CD4-positive, alpha-beta memory T cell (primary cell): ENCODE measurements at regions not wholly inside any gene's neighbourhood (a gene's known extent, or its start where the extent isn't known, plus 50 kb on each side); places are given as distances from the start of the nearest gene placed in this dataset.
A peak's percentile ranks its signal among the peaks of the same experiment; 100 is the strongest.
"Not testable (repeated sequence)": the region's sequence is repeated elsewhere in the genome, so short reads cannot be mapped to it uniquely, and the experiment has no call there.

ENCODE experiments used
- CTCF ChIA-PET: fragments of 350-600 bp; sonication (Branson Sonifier 250); formaldehyde crosslinking; loops from one replicate; lab custom pipeline; 2021; ENCODE audit warnings: inconsistent platforms; ENCODE audit not compliant: partially characterized antibody; lab: Charles Lee
- POLR2A ChIA-PET: fragments of 350-600 bp; sonication (Branson Sonifier 250); formaldehyde crosslinking; loops from one replicate; lab custom pipeline; 2021; ENCODE audit not compliant: partially characterized antibody; lab: Charles Lee
- DNase-seq, 5 donors: peaks; one replicate each; pipeline versions ENCODE4 v3.0.0 to v3.0.0-alpha.2; 2020 to 2022; ENCODE audit warnings: mixed read lengths in 1 of 5
- H3K27ac ChIP-seq: one replicate; pipeline ENCODE4 v1.7.0; 2013; ENCODE audit warnings: low read depth, low read length
- H3K27me3 ChIP-seq: 2 replicates; pipeline ENCODE4 v1.7.0; 2013; ENCODE audit warnings: mild to moderate bottlenecking, low read length, moderate library complexity; ENCODE audit not compliant: insufficient read depth
- H3K36me3 ChIP-seq: 2 replicates; pipeline ENCODE4 v1.7.0; 2013; ENCODE audit warnings: mild to moderate bottlenecking, low read length, moderate library complexity; ENCODE audit not compliant: insufficient read depth
- H3K4me1 ChIP-seq: 2 replicates; pipeline ENCODE4 v1.7.0; 2013; ENCODE audit warnings: mild to moderate bottlenecking, low read length, moderate library complexity; ENCODE audit not compliant: insufficient read depth
- H3K4me3 ChIP-seq, 2 donors: one replicate each; pipeline ENCODE4 v1.7.0; 2013; ENCODE audit warnings: low read length in 2 of 2, mild to moderate bottlenecking in 1 of 2
- H3K9me3 ChIP-seq, 2 donors: one replicate each; pipeline ENCODE4 v1.7.0; 2013; ENCODE audit warnings: low read length in 2 of 2, control low read depth in 1 of 2; ENCODE audit not compliant: control insufficient read depth in 1 of 2
- H3K27ac Mint-ChIP-seq, 7 donors: one replicate each; pipeline ENCODE4 v1.8.0; 2020 to 2021; ENCODE audit warnings: mixed read lengths in 7 of 7, mild to moderate bottlenecking in 6 of 7, inconsistent platforms in 3 of 7, moderate library complexity in 3 of 7
- H3K27me3 Mint-ChIP-seq, 2 donors: one replicate each; pipeline ENCODE4 v1.8.0; 2020 to 2021; ENCODE audit warnings: mixed read lengths in 2 of 2
- H3K36me3 Mint-ChIP-seq, 2 donors: one replicate each; pipeline ENCODE4 v1.8.0; 2020 to 2021; ENCODE audit warnings: mixed read lengths in 2 of 2, inconsistent platforms in 1 of 2, mild to moderate bottlenecking in 1 of 2
- H3K4me1 Mint-ChIP-seq, 4 donors: one replicate each; pipeline ENCODE4 v1.8.0; 2020 to 2021; ENCODE audit warnings: mixed read lengths in 4 of 4, mild to moderate bottlenecking in 1 of 4
- H3K4me3 Mint-ChIP-seq, 8 donors: one replicate each; pipeline ENCODE4 v1.8.0; 2020 to 2021; ENCODE audit warnings: mixed read lengths in 8 of 8, mild to moderate bottlenecking in 7 of 8, moderate library complexity in 6 of 8, inconsistent platforms in 3 of 8
- H3K9me3 Mint-ChIP-seq, 8 donors: one replicate each; pipeline ENCODE4 v1.8.0; 2020 to 2021; ENCODE audit warnings: mixed read lengths in 8 of 8, mild to moderate bottlenecking in 5 of 8, inconsistent platforms in 3 of 8, moderate library complexity in 1 of 8
- intact Hi-C: fragments of 100-400 bp; cut with micrococcal nuclease; formaldehyde crosslinking; loops from one replicate; pipeline ENCODE4 v1.15.1; 2023

DNA sequence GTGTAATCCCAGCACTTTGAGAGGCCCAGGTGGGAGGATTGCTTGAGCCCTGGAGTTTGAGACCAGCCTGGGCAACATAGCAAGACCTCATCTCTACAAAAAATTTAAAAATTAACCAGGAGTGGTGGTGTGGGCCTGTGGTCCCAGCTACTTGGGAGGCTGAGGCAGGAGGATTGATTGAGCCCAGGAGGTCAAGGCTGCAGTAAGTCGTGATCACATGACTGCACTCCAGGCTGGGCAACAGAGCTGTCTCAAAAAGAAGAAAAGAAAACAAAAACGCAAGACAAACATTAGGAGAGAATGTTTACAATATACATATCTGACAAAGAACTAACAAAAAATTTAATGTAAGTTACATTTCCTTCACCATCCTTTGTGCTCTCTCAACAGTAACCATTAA is 150.2 kb downstream of the SKIDA1 start:
- DNase-seq, H3K27me3 Mint-ChIP-seq, H3K27ac ChIP-seq, H3K36me3 Mint-ChIP-seq, H3K9me3 ChIP-seq, intact Hi-C loops, H3K27ac Mint-ChIP-seq, CTCF ChIA-PET, H3K4me3 ChIP-seq, H3K27me3 ChIP-seq, H3K36me3 ChIP-seq, H3K9me3 Mint-ChIP-seq, H3K4me3 Mint-ChIP-seq, POLR2A ChIA-PET: not testable (repeated sequence)
- peaks cover 6 to 15% (median 9%) of the 10 kb centered on the region in 4 donors for H3K4me1 Mint-ChIP-seq
- peaks cover 13% of the 10 kb centered on the region for H3K4me1 ChIP-seq

DNA sequence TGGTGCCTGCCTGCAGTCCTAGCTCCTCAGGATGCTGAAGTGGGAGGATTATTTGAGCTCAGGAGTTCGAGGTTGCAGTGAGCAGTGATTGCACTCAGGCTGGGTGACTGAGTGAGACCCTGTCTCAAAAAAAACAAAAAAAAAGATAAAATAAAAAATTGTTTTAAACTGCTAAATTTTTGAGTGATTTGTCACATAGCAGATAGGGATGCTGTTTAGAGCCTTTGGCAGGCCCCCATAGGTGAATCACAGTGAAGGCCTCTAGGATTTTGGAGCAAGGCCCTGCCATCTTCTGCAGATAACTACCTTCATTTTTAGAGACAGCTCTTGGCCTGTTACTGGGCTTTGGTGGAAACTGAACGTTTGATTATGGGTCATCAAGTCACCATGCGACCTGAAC is 151.6 kb downstream of the SKIDA1 start:
- Mint-ChIP-seq H3K27ac (peak overlapping the region in 2 of 7 donors; percentile 1 to 46), H3K4me1 (peaks cover 4 to 11% (median 7%) of the 10 kb centered on the region in 4 donors)
- CTCF ChIA-PET, H3K9me3 ChIP-seq, intact Hi-C loops, H3K4me3 Mint-ChIP-seq, H3K9me3 Mint-ChIP-seq, H3K36me3 Mint-ChIP-seq, DNase-seq, H3K36me3 ChIP-seq, H3K27me3 ChIP-seq, H3K27me3 Mint-ChIP-seq, H3K4me3 ChIP-seq, POLR2A ChIA-PET, H3K27ac ChIP-seq: not testable (repeated sequence)
- peaks cover 13% of the 10 kb centered on the region for H3K4me1 ChIP-seq

- H3K4me1 Mint-ChIP-seq: peaks cover 4 to 8% (median 6%) of the 10 kb centered on the region in 4 donors
- DNase-seq: peak in 4 of 5 donors; percentile 31 to 54 (median 44)
- no peaks in the 10 kb centered on the region for H3K36me3 ChIP-seq
- no peak overlapping the region for H3K27ac ChIP-seq
- ChIA-PET CTCF (no interaction called here), POLR2A (no interaction called here)
- no peaks in the 10 kb centered on the region for H3K9me3 ChIP-seq
- H3K4me3 Mint-ChIP-seq: peak overlapping the region in 7 of 8 donors; percentile 15 to 65 (median 38)
- H3K9me3 Mint-ChIP-seq: no peaks in the 10 kb centered on the region
- H3K4me1 ChIP-seq: peaks cover 13% of the 10 kb centered on the region
- intact Hi-C loops: no loop called here
- no peaks in the 10 kb centered on the region for H3K27me3 Mint-ChIP-seq
- no peaks in the 10 kb centered on the region for H3K27me3 ChIP-seq
- H3K27ac Mint-ChIP-seq: peak overlapping the region in 6 of 7 donors; percentile 42 to 77 (median 62)
- H3K36me3 Mint-ChIP-seq: no peaks in the 10 kb centered on the region
- H3K4me3 ChIP-seq: no peak overlapping the region
Observed at GRCh38 chr10:21372651-21373410, 152.7 kb downstream of the SKIDA1 start.

DNA sequence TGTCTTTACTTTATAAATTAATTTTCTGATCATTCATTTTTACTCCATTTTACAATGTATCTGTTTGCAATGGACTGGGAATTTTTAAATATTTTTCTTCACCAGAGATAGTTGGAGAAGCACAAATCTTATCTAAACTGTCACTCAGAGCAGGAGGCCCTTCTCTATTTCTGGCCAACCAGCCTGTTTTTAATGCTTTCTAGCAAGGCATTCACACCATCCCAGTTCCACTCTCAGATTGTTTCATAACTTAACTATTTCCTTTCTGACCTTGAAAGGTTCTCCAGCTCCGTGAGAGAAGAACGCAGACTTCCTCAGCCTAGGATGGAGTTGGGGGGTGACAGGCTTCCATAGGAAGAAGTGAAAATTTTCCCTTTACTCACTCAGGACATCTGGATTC is 155.8 kb downstream of the SKIDA1 start:
- no peaks in the 10 kb centered on the region for H3K36me3 ChIP-seq
- peaks cover 13% of the 10 kb centered on the region for H3K4me1 ChIP-seq
- DNase-seq: no peak
- CTCF ChIA-PET: interaction anchor here (0.6 kb wide), 1 partner anchor 1213 kb away, joined by 3 read pairs; no protein-coding TSS in a partner anchor
- Mint-ChIP-seq H3K36me3 (no peaks in the 10 kb centered on the region), H3K9me3 (no peaks in the 10 kb centered on the region), H3K4me1 (peaks cover 4 to 8% (median 6%) of the 10 kb centered on the region in 4 donors), H3K27me3 (no peaks in the 10 kb centered on the region), H3K27ac (no peak overlapping the region), H3K4me3 (no peak overlapping the region)
- no peaks in the 10 kb centered on the region for H3K9me3 ChIP-seq
- no peaks in the 10 kb centered on the region for H3K27me3 ChIP-seq
- POLR2A ChIA-PET: no interaction called here
- H3K27ac ChIP-seq: no peak overlapping the region
- no peak overlapping the region for H3K4me3 ChIP-seq
- intact Hi-C loops: no loop called here

DNA sequence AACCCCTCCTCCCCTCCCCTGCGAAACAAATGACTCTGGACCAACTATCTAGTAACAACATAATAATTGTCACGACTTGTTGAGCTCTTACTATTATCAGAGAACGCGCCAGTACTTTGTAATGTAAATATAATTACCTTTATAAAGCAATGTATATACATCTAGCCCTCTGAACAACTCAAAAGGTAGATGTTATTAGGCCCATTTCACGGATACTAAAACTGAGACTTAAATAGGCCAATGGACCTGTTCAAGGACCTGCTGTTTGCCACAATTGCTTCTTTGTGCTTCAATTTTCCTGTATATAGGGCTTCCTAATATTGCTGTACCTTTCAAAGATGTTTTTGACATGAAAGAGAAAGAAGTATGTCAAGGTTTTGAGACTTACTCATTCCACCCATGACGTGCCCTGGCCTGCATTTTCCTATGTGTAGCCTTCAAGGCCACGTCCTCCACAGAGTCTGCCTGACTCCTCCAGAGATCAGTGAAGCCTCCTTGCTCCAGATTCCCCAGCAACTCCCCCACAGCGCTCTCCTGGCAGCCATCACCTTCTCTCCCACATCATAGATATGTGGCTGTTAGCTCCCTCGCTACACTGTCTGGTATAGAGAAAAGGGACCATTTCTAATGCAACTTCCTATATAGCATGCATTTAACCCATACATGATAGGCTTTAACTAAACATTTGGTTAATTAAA is 156.6 kb downstream of the SKIDA1 start:
- POLR2A ChIA-PET: no interaction called here
- Mint-ChIP-seq H3K9me3 (no peaks in the 10 kb centered on the region), H3K4me1 (peaks cover 4 to 8% (median 6%) of the 10 kb centered on the region in 4 donors), H3K27me3 (no peaks in the 10 kb centered on the region), H3K4me3 (no peak overlapping the region), H3K36me3 (no peaks in the 10 kb centered on the region), H3K27ac (no peak overlapping the region)
- no peaks in the 10 kb centered on the region for H3K9me3 ChIP-seq
- CTCF ChIA-PET: no interaction called here
- no peak for DNase-seq
- H3K4me1 ChIP-seq: peaks cover 13% of the 10 kb centered on the region
- H3K27me3 ChIP-seq: no peaks in the 10 kb centered on the region
- intact Hi-C loops: no loop called here
- H3K4me3 ChIP-seq: no peak overlapping the region
- no peaks in the 10 kb centered on the region for H3K36me3 ChIP-seq
- no peak overlapping the region for H3K27ac ChIP-seq

DNA sequence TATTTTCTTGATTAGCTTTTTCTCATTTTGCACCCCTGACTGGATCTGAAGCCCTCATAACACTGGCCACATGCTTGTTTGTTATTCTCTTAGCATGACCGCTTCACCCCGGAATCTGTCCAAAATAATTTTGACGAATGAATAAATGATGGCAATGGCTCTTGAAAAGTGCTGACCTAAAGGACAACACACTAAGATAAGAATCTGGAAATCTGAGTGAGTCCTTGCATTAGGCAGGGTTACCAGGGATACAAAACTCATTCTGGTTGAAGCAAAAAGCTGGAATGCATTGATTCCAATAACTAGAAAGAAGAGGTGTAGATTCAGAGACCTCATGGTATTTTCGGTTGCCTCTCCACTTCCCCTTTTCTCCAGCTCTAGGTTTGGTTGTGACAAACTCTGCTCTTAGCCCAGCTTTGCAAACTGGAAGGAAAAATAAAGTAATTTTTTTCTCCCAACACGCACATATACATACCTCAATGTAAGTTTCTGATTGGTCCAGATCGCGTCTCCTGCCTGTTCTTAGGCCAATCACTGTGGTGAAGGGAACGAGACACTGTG is 157.4 kb downstream of the SKIDA1 start:
- POLR2A ChIA-PET: no interaction called here
- no peaks in the 10 kb centered on the region for H3K9me3 ChIP-seq
- no peak overlapping the region for H3K27ac ChIP-seq
- DNase-seq: no peak
- peaks cover 10% of the 10 kb centered on the region for H3K4me1 ChIP-seq
- Mint-ChIP-seq H3K27me3 (no peaks in the 10 kb centered on the region), H3K36me3 (no peaks in the 10 kb centered on the region), H3K9me3 (no peaks in the 10 kb centered on the region), H3K4me3 (no peak overlapping the region), H3K4me1 (peaks cover 3 to 5% (median 5%) of the 10 kb centered on the region in 4 donors), H3K27ac (no peak overlapping the region)
- no peaks in the 10 kb centered on the region for H3K36me3 ChIP-seq
- CTCF ChIA-PET: no interaction called here
- intact Hi-C loops: no loop called here
- no peaks in the 10 kb centered on the region for H3K27me3 ChIP-seq
- no peak overlapping the region for H3K4me3 ChIP-seq

DNA sequence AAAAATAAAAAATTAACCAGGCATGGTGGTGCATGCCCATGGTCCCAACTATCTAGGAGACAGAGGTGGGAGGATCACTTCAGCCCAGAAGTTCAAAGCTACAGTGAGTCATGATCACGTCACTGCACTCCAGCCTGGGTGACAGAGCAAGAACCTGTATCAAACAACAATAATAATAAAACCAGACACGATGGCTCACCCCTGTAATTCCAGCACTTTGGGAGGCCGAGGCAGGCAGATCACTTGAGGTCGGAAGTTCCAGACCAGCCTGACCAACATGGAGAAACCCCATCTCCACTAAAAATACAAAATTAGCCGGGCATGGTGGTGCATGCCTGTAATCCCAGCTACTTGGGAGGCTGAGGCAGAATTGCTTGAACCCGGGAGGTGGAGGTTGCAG is 159.4 kb downstream of the SKIDA1 start:
- H3K27ac ChIP-seq, intact Hi-C loops, H3K27ac Mint-ChIP-seq, H3K4me3 ChIP-seq, H3K4me1 ChIP-seq, POLR2A ChIA-PET, H3K9me3 ChIP-seq, H3K4me3 Mint-ChIP-seq, H3K27me3 Mint-ChIP-seq, H3K27me3 ChIP-seq, H3K4me1 Mint-ChIP-seq, H3K9me3 Mint-ChIP-seq, H3K36me3 Mint-ChIP-seq, H3K36me3 ChIP-seq, DNase-seq: not testable (repeated sequence)
- CTCF ChIA-PET: interaction anchor here (0.8 kb wide), 1 partner anchor 61 kb away, joined by 3 read pairs; no protein-coding TSS in a partner anchor
